Superior temporal gyrus (tissue), 1 donor: ENCODE measurements at regions not wholly inside any gene's neighbourhood (a gene's known extent, or its start where the extent isn't known, plus 50 kb on each side); places are given as distances from the start of the nearest gene placed in this dataset.

Source experiments
- DNase-seq: peaks from one replicate; pipeline ENCODE4 v3.0.0-alpha.2; 2016; ENCODE audit errors: extremely low spot score

DNA sequence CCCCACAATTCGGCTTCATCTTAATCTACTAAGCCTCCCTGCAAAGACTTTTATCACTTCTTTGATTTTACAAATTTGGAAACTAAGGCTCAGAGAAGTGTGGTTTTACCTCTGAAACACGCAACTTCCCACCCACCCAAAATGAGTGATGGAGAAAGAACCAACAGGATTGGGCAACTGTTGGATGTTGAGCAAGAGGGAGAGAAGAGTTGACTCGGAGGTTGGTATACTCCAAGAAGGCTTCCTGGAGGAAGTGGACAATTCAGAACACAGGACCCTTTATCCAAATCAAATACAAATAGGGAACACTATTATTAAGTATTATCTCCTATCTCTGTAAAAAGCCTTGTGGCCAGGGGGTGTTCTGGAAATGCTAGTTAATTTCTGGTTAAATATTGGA, 323.0 kb downstream of the C16orf95 start:
- DNase-seq, result no peak

DNA sequence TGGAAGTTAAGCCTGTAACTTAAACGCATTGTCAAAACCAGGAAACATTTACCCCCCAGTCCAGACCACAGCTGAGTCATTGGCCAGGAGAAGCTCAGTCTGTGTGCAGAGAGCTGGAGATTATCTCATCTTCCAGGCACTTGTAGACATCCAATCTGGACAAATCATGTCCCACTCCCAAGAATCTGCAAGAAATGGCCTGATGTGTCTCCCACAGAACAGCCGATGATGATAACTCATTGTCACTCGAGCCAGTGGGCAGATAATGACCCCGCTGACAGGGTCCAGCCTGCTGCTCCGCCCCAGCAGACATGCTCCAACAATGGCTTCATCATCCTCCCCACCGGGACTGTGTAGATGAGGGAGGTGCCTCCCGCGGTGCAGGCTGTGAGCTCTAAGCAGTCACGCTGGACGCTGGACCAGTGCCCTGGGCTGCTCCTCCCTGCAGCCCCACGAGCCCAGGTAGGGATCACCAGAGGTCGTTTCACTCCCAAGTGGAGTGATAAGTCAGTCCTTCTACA, 322.5 kb downstream of the C16orf95 start:
- no peak for DNase-seq

DNA sequence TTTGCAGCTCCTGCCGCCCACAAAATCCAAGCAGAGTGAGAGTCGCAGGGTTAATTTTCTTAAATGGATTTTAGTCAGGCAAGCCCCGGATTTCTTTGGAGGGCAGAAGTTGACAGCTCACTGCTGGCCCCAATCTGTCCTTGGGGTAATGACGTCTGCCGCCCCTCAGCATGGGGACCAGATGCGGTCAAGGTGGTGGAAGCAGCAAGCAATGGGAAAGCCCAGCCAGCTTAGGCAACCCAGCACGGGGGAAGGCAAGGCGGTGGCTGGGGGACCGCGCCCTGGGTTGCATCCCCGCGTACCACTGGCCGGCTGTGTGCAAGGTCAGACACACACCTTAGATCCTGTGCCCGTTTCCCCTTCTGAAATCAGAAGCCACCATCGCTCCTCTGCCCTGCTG, 321.7 kb downstream of the C16orf95 start:
- no peak for DNase-seq

DNA sequence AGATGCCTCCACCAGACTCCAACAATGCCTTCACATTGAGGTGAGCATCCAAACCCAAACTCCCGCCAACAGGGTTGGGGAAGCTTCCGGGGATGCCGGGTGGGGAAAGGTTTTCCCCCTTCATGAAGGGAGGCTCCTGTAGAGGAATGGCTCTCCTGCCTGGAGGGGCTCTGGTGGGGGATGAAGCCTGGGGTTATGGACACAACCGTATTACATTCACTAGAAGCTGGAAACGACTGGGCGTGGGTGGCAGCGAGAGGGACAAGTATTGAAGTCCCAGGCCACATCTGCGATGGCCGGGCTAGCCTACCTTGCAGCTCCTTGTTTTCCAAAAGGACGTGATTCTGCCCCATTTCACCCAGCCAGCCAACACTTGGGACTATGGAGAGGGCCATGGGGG, 321.1 kb downstream of the C16orf95 start:
- no peak for DNase-seq

DNA sequence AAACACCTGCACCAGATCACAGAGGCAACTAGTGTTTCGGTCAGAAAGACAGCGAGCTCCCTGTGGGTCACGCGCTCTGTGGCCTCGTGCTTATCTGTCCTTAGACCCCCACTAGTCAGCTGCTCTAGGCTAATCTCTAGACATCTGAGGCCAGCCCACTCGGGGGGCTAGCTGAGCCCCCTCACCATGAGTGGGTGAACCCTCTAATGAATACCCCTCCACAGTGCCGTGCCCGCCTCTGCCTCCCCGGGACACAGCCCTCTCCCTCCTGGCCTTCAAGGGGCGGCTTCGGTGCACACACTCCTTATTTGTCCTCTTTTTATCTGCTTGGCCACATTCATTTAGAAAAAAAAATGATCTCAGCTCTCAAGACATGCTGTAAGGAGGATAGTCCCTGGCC, 320.1 kb downstream of the C16orf95 start:
- no peak for DNase-seq

DNA sequence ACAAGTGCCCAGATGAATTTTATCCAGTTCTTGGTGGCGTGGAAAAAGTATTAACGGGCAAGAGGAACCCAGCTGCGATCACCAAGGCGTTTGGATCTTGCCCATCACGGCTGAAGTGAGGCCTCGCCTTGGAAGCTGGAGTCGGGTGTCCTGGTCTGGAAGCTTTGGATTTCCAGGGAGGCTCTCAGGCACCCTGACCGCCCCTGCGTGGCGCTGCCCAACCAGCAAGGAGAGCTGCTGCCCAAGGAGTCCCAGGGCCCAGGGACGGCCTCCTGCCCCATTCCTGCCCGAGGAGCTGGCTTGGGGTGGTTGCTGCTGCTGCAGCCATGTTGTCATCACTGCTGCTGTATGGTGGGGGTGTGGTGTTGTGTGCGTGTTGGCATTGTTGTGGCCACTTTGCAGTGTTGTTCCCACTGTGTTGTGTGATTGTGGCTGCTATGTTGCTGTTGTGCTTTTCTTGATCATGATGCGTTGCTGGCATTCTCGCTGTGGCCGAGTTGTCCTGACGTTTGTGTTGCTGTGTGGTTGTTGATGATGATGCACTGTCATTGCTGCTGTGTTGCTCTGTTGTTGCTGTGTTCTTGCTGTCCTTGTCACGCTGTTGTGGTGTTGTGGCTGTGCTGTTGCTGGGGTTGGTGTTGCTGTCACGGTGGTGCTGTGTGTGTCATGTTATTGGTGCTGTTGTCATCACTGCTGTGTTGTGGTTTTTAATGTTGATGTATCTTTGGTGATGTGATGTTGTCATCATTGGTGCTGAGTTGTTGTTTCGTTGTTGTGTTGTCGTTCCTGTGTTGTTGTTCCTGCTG, 318.8 kb downstream of the C16orf95 start:
- no peak for DNase-seq

DNA sequence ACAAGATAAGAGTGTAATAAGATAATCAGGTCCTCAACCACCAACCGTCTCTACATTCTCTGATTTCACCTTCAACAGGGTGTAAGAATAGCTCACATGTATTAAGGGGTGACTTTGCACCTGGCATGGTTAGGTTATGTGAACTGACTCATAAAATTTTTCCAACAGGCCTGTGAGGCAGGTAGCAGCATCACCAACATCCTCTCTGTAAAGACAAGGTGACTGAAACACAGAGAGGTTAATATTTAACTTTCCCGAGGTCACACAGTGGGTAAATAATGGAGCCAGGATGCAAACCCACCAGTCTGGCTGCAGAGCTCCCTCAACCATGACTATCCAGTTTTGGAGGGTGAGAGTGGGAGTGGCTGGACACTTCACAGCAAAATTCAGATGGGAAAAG, 317.2 kb downstream of the C16orf95 start:
- DNase-seq, result no peak

DNA sequence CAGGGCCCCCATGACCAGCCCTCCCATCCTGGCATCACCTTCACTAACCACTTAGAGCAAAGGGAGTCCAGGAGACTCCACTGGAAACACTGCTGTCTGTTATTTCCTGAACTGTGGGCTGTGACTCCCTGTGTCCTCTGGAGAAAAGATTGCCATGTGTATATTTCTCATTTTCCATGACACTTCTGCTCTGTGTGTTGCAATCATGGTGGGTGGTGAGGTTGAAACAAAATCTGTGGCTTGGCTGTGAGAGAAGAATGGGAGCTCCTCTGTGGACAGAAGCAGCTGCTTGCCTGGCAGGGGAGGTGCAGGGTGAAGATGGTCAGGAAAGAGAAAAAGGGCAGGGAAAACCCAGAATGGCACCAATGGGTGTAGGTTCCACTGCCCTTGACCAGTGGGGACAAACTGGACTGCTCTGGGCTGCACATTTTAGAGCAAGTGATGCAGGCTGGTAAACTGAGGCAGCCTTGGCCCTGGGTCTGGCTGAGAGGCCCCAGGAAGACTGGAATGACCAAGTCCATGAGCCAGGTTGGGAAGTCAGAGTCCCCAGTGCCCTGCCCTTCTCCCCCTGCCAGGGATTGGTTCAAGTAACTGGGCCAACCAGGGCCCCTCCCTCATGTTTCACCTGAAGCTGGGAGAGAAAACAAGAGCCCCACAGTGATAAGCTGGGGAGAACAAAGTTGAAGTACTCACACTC, 314.3 kb downstream of the C16orf95 start:
- no peak for DNase-seq

DNA sequence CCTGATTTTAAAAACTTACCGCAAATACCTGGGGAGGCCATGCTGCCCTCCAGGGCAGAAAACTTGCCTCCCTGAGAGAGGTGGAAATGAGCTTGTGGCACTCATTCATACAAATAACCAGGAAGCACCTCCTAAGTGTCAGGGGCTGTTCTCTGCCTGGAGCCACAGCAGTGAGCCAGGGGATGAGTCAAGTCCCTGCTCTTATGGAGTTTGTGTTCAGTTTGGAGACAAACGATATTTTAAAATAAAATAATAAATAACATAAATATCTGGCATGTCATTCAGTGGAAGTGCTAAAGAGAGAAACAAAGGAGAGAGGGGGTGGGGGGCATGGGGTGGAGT, 313.8 kb downstream of the C16orf95 start:
- no peak for DNase-seq

DNA sequence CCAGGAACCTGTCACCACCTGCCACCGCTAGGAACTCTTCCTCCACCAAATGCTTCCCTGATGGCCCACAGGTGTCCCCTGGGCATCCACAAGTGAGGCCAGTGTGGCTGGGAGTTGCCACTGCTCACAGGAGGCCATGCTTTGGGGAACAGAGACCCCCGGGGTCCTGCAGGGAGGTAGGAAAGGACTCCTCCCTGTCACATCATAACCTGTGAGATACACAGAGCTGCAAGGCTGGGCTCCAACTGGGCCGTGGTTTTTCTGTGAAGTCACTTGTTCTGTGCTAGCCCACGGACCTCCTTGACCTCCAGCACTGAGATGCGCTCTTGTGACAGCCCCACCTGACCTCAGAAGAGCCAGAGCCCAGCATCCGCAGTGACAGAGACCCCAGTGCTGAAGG, 311.2 kb downstream of the C16orf95 start:
- no peak for DNase-seq

DNA sequence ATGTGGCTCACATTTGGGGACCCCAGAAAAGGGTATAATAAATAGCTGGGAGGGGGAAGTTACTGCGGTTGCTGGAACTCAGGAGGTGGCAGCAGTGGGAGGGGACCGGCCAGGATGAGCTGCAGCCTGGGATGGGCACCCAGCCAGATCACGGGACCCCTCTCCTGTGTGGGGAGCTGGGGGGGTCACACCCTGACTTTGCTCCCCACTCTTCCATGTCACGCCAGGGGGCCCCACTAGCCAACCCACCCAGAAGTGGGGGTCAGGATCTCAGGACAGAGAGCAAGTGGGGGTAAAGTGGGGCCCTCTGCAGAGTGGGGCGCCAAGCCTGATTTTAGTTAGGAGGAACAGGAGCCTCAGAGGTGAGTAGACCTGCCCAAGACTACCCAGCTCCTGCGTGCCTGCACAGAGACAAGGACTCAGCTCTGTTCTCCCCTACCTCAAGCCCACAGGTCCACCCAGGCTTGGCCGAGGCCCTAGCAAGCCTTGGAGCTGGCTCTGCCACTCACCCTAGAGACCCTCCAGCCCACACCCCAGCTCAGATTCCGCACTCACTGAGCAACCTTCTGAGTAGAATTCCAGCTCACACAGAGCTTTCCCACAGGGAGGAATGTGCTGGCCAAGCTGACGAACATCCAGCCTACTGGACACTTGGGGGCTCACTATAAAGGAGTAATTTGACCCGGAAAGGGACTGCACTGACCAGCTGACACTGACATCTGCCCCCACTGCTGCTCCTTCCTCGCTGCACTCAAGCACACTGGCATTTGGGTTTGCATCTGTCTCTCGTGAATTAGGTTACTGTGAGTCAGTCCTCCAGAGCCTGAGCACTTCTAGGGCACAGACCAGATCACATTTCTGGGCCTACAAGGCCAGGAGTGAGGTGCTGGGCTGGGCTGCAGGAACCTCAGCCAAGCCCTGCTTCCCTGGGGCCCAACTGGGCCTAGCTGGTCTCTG, 310.1 kb downstream of the C16orf95 start:
- no peak for DNase-seq

DNA sequence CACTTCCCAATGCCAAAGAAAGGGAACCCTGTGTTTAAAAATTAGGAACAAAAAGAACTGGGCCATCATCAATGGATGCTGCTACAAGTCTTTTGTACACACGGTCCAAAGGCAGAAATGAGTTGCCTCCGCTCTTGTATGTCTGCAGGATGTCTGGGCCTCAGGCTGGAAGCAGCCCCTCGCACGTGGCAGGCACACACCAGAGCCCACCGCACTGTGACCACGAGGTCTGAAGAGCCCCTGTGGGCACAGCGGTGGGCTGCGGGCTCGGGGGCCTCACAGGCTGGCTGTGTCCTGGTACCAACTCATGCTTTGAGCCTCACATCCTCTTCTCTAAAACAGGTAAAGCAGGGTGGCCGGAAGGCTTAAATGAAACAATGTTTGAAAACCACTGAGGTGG, 309.3 kb downstream of the C16orf95 start:
- no peak for DNase-seq

DNA sequence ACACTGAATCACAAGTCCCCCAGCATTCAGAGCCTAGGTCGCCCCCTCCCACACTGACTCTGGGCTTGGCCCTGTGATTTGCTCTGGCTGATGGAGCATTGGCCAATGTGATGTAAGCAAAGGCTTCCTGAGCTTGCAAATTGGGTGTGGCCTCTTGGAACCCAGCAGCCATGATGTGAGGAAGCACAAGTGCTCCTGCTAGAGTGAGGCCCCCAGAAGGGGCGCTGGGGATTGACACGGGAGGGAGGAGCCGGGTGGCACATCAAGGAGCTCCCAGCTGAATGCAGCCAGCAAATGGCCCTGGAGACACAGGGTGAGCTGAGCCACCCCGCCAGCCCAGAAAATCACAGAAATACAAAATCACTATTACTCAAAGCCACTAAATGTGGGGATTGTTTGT, 308.5 kb downstream of the C16orf95 start:
- no peak for DNase-seq

DNA sequence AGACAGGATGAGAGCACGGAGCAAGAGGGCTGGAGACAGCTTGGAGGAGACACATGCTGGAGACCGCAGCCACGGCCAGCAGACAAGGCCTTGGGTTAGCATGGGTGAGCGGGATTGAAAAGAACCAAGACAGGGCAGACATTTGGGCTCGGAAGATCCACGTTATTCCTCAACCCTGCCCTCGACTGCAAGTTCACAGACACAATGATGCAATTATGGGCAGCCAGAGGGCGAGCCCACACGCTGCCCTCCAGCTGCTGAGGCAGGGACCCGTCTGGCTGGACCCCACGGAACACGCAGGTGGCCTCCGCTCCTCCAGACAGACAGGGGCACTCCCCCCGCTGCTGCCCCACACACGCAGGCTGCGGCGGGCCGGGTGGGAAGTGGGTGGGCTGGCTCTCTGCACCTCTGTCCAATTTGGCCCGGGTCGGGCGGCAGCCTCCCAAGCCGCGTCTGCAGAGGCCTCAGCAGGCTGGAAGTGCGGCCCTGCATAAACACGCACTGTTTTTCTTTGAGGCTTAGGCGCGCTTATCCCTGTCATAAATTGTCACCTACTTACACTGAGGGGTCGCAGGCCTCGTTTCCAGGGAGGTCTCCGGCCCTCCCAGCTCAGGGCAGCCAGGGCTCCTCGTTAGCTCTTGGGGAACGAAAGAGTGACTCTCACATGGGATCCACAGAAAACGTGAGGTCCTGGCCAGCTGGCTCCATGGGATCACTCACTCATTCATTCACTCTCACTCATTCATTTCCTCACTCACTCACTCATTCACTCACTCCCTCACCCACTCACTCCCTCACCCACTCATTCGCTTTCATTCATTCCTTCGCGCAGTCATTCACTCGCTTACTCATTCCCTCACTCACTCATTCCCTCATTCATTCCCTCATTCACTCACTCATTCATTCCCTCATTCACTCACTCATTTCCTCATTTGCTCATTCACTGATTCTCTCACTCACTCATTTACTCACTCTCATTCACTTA, 303.9 kb downstream of the C16orf95 start:
- no peak for DNase-seq

DNA sequence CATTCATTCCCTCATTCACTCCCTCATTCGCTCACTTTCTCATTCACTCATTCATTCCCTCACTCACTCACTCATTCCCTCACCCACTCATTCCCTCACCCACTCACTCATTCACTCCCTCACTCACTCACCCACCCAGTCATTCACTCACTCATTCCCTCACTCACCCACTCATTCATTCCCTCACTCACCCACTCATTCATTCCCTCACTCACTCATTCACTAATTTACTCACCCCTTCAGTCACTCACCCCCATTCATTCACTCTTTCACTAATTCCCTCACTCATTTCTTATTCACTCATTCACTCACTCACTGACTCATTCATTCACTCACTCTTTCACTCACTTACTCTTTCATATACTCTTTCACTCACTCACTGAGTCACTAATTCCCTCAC, 303.1 kb downstream of the C16orf95 start:
- no peak for DNase-seq

DNA sequence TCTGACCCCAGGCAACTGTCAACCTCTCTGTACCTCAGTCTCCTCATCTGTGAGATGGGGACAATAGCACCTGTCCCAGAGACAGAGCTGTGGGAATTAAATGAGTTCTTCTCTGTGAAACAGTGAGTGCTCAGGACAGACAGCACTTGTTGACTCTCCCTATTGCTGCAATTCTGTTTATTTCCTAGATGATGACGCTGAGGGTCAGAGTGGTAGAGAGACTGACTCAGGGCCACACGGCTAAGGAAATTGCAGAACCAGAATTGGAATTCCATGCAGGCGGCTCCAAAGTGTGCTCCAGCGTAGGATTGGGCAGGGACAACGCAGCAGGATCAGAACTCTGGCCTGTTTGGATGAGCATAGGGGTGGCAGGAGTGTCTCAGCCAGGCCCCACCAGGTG, 302.2 kb downstream of the C16orf95 start:
- no peak for DNase-seq

DNA sequence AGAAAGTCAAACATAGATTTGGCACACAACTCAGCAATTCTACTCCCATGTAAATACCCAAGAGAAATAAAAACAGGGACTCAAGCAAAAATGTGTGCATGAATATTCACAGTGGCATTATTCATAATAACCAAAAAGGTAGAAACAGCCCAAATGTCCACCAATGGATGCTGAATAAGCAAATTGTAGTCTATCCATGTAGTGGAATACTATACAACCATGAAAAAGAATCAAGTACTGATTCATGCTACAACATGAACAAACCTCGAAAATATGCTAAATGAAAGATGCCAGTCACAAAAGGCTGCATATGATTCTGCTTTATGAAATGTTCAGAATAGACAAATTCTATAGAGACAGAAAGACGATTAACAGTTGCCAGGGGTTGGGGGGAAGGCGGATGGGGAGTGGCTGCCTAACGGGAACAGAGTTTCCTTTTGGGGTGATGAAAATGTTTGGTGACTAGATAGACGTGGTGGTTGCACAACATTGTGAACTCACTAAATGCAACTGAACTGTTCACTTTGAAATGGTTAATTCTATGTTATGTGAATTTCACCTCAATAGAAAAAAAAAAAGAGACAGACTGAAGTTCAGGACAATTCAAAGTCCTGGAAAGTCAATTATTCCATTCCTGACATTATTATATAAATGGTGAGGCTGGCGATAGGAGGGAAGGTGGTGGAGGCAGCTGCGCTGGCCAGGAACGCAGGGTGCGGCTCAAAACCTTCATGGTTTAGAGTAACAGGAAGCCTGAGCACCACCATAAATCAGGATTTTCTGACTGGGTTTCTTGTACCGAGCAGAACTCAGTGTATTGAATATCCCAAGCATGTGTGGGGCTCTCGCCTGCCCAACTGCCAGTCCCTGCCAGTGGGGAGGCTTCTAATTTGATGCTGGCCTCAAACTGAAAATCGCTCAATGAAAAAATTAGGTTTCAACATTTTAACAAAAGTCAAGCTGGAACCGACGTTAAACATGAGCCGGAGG, 300.9 kb downstream of the C16orf95 start:
- DNase-seq, result no peak

DNA sequence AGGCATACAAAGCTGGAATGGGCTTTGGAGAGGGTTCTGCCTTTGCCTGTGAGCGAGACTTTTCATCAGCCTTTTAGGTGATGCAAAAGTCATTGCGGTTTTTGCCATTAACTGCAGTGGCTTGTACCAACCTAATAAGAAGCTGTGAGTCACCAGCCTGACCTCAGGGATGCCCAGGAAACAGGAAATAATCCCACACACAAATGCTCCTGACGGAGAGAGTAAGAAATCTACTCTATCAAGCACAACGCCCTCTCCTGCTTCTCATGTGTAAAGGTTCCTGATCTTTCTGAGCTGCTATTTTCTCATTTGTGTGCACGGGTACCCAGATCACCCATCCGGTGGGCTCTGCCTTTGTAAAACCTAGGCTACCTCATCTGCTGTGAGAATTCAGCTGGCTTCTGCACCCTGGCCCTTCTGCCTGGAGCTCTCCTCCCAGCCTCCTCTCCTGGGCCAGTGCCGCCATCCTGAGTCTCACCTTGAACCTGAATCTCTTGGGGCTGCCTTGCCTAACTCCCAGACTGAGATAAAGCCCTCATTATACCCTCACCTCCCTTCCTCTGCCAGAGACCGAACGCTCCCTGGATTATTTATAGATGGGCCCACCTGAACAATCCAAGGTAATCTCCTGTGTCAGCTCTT, 299.7 kb downstream of the C16orf95 start:
- no peak for DNase-seq

DNA sequence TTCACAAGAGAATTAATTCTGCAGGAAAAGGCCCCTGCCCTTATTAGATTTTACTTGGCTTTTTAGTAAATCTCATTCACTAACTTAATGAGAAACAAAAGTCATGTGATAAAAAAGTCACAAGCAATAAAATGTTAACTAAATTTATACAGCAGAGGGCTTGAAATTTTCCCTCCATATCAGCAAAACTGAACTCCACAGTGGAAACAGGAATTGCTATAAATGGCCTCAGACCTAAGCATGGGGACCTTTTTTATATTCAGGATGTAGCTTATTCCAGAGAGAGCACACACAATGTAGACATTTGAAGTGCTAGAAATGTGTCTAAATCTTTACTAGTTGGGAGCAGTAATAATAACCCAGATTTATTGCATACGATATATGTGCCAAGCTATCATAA, 291.5 kb downstream of the C16orf95 start:
- no peak for DNase-seq
